HuH-7 (cell line): ENCODE measurements at regions not wholly inside any gene's neighbourhood (a gene's known extent, or its start where the extent isn't known, plus 50 kb on each side); places are given as distances from the start of the nearest gene placed in this dataset.
"Not testable (repeated sequence)": the region's sequence is repeated elsewhere in the genome, so short reads cannot be mapped to it uniquely, and the experiment has no call there.

ENCODE experiments used
- DNase-seq: peaks from one replicate; pipeline ENCODE4 v3.0.0; 2011; ENCODE audit warnings: low spot score

DNA sequence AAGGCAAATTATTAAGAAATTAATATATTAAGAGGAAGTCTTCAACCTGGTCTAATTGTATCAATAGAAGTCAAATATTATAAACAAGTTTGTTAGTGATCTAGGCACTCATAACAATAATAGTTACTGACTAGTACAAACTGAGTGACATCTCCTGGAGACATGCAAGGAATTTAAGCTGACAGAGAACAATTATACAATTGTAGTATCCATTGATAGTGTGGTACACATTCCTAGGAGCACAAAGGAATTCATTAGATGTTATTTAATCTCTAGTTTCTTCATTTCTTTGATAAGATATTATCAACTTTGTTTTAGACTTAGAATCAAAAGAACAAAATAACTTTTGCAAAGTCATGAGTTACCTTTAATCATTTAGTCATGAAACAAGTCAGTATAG is 1048.6 kb downstream of the PCDH7 start:
- DNase-seq, result no peak

DNA sequence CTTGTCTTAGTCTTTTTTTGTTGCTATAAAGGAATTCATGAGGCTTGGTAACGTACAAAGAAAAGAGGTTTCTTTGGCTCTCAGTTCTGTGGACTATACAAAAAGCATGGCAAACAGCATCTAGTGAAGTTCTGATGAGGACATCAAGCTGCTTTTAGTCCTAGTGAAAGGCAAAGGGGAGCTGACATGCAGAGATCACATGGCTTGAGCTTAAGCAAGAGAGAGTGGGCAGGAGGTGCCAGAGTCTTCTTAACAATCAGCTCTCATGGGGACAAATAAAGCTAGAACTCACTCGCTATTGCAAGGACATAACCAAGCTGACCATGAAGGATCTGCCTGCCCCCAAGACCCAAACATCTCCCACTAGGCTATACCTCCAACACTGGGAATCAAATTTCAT is 1063.1 kb downstream of the PCDH7 start:
- DNase-seq, result no peak

DNA sequence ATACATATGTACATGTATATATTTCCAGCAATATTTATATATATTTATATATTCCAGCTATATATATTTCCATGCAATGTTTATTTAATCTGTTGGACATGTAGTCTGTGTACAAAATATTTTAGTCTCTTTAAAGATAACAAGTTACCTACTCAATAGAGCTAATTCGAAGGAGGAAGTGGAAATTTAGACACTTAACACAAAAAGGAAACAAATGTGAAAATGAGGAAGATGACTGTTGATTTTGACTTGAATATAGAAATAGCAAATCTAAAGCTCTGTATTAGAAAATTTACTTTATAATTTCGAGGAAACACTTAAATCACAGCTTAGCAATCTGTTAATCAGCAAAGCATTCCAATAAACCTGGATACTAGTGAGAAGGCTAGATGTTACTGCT is 1064.4 kb downstream of the PCDH7 start:
- no peak for DNase-seq

DNA sequence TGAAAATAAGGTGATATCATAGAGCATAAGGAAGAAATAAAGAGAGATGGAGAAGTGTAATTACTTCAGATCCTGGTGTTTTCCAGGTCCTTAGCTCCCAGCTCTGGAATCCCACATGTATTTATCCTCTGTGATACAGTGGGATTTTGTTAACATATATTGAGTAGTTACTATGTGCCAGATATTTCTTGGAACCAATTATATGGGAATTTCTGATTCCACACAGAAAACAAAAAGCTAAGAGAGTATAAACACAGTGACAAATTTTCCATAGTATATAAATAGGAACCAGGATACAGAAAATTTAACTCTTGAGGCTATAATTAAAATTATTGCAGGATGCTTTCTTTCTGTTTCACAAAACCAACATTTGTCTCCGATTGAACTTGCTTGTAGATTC is 1067.5 kb downstream of the PCDH7 start:
- DNase-seq, result no peak

DNA sequence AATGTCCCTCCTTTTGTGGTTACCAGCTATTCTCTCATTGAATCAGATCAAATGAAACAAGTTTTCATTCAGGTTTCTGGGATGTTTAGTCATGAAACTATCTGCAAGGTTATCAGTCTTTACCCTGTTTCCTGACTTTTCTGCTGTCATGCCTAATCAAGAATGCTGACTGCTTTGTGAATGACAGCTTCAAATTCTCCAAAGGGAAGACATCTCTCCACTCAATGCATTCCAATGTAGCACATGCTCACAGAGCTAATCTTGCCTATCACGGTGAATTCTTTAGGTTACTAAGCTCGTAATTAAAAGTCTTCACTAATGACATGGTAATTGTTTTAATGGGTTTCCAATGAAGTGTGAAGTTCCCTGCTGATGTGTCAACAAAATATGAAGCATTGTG is 1068.5 kb downstream of the PCDH7 start:
- no peak for DNase-seq

DNA sequence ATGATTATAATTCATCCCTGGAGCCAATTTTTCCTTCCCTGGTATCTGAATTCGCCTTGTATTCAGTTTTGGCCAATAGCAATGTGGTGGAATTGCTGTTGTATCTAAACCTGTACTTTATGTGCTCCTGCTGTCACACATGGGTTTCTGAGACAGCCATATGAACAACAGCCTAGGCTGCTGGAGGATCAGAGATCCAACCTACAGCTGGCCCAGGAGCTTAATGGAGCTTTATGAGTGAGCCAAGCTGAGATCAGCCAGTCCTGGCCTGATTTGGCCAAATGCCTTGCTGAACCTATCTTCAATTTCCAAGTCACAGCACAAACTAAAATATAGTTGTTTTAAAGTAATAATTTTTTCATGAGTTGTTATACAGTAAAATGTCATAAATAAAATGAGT is 1071.5 kb downstream of the PCDH7 start:
- DNase-seq, result no peak

DNA sequence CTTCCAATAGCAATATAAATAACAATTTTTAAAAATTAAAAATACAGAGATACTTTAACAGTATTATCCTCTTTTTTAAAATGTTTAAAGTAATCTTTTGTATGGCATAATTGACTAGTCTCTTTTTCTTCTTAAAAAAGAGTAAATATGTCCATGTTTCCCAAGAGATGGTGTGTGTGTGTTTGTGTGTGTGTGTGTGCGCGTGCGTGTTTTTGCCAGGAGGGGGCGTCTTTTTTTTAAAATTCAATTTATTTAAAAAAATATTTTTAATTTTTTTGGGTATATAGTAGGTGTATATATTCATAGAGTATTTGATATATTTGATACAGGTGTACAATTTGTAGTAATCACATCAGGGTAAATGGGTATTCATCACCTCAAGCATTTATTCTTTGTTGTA is 1073.7 kb downstream of the PCDH7 start:
- DNase-seq, result no peak

DNA sequence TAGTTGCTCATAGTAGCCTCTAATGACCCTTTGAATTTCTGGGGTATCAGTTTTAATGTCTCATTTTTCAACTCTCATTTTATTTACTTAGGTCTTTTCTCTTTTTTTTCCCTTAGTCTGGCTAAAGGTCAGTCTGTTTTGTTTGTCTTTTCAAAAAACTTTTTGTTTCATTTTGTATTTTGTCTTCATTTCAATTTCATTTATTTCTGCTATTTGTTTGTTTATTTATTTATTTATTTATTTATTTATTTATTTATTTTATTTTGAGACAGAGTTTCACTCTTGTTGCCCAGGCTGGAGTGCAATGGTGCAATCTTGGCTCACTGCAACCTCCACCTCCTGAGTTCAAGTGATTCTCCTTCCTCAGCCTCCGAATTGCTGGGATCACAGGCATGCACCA is 1076.9 kb downstream of the PCDH7 start:
- not testable (repeated sequence) for DNase-seq

DNA sequence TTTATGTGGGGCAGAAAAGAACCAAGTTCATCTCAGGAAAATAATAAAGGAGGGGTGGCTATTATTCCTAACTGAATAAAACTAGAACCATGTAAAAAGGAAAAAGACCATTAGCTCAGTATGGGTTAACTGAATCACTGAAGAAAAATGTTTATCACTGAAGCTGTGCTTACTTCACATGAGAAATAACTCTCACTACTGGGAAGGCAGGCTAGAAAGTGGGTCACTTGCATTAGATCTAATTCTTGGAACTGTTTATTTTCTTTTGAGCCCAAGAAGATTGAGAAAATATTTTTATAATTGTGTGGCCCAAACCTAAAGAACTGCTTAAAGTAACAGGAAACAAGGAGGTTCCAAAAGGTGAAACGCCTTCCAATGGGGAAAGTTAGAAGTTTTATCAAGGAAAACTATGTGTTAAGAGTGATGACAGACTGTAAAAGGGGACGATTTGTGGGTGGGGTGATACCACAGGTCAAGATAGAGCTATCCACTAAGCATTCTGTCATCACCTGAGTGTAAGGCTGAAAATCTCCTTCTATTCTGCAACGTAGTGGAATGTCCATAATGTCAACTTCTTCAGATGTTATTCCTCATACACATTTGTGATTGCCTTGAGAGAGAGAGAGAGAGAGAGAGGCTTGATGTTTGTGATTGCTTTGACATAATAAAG is 1083.5 kb downstream of the PCDH7 start:
- no peak for DNase-seq

DNA sequence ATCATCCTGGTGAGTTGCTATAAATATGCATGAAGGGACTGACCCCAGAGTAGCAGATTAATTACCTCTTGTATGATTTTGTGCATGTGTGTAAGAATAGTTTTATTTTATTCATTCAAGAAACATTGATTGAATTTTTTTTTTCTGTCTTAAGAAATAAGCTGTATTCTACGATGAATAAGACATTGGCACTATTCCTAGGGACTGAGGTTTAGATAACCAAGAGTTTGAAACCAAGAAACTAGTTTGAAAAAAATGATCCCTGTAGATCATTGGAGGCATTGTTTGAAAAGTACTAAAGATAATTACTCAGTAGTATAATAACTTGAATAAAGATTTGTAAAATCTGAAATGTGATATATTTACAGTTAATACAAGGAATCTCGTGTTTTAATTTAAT is 1086.9 kb downstream of the PCDH7 start:
- DNase-seq, result no peak

DNA sequence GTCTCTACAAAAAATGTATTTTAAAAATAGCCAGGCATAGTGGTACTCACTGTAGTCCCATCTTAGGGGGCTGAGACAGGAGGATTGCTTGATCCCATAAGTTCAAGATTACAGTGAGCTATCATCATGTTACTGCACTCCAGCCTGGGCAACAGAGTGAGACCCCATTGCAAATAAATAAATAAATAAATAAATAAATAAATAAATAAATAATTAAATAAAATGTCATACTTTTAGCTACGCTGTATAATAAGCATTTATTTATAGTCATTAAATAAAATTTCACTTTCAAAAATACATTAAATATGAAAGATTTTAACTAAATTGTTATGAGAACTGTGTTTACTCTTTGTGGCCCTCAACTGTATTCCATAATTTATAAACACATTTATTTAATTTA is 1124.2 kb downstream of the PCDH7 start:
- DNase-seq, result no peak

DNA sequence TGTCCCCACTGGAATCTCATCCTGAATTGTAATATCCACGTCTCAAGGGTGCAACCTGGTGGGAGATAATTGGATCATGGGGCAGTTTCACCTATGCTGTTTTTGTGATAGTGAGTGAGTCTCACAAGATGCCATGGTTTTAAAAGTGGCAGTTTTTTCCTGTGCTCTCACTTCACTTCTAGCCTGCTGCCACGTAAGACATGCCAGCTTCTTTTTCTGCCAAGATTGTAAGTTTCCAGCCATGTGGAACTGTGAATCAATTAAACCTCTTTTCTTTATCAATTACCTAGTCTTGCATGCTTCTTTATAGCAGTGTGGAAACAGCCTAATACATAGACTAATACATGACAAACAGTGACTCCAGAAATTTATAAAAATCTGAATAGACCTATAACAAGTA is 1131.8 kb downstream of the PCDH7 start:
- no peak for DNase-seq

DNA sequence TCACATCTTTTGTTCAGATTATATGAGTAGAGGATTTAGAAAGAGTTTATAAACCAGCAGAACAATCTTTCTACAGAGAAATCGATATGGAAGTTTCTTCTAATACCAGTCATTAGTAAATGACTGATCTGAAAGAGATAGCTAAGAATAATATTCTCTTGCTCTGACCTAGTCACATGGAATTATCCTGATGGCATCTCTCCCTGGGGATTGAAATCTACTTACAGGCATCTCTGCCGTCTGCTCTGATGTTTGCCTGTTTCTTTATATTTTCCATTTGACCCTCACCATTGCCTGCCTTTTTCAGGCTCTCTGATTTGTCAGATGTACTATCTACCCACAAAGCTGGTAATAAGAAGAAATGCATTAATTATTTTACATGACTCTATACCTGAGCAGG is 1157.3 kb downstream of the PCDH7 start:
- no peak for DNase-seq

DNA sequence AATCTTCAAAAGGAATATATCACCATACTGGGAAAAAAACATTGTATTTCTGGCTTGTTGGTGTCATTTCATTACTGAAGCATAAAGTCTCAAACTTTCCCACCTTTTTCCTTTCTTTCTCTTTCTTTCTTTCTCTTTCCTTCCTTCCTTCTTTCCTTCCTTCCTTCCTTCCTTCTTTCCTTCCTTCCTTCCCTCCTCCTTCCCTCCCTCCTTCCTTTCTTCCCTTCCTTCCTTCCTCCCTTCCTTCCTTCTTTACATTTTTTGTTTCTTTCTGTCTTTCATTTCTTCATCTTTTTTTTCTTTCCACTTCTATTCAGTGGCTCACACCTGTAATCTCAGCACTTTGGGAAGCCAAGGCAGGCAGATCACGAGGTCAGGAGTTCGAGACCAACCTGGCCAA is 1160.7 kb downstream of the PCDH7 start:
- not testable (repeated sequence) for DNase-seq

DNA sequence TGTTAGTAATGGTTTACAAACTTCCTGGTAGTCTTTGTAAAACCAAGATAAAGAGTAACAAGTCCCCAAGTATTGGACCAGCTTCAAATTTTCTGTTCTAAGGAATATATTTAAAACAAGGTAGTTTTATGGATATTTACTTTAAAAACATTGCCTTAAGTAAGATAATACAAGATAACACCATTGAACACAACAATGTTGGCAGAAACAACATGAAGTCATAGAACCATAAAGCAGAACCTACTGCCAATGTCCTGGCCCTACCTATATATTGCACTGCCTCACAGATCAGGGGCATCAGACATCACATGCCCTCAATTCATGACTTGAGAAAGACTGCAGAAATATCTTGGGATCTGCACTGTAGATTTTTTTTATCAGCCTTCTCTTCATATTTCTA is 1176.2 kb downstream of the PCDH7 start:
- DNase-seq, result no peak

DNA sequence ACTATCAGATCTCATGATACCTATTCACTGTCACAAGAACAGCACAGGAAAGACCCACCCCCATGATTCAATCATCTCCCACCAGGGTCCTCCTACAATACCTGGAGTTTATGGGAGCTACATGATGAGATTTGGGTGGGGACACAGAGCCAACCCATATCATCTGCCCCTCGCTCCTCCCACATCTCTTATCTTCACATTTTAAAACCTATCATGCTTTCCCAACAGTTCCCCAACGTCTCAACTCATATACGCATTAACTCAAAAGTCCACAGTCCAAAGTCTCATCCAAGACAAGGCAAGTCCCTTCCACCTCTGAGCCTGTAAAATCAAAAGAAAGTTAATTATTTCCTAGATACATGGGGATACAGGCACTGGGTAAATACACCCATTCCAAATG is 1185.2 kb downstream of the PCDH7 start:
- DNase-seq, result no peak

DNA sequence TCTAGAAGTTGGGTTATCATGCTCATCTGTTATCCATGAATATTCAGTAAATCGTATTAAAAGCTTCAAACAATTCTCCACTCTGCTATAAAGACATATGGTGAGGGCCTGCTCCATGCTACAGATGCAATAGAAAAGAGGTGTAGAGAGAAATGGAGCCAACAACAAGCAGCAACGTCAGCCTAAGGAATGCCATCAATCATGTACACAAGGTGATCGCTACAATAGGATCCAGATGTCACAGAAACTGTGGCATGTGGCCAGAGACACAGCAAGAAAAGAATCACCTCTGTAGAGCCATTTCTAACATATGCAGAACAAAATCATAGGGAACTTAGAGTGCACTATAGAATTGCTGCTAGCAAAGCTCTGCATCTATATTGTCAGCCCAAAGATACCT is 1188.1 kb downstream of the PCDH7 start:
- no peak for DNase-seq

DNA sequence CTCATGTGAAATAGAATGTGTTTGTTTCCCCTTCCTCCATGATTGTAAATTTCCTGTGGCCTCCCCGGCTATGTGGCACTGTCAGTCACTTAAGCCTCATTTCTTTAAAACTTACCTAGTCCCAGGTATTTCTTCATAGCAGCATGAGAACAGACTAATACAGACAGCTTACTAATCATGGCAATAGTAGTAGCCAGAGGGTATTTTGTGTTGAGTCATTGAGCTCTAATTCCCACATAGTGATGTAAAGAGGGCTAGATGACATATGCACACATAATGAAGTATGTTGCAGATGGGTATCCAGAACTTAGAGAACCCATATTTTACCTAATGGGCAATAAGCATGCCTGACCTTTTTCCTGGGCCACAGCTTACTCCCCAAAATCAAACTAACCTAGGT is 1197.2 kb downstream of the PCDH7 start:
- no peak for DNase-seq

DNA sequence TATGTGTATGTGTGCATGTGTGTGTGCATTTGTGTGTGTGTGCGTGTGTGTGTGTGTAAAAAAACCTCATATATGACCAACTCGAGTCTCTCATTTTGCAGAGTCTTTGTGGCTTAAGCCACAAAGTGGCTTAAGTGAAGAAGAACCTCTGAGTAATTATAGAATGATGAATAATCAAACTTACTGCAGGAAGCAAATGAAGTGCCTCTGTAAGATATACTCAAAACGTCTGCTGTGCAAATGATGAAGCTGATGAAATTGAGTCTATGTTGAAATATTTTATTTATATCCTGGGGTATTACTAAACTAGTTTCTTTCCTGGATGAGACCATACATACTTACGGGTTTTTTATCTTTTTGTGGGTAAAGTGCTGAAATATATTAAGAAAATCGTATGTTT is 1198.7 kb downstream of the PCDH7 start:
- no peak for DNase-seq

DNA sequence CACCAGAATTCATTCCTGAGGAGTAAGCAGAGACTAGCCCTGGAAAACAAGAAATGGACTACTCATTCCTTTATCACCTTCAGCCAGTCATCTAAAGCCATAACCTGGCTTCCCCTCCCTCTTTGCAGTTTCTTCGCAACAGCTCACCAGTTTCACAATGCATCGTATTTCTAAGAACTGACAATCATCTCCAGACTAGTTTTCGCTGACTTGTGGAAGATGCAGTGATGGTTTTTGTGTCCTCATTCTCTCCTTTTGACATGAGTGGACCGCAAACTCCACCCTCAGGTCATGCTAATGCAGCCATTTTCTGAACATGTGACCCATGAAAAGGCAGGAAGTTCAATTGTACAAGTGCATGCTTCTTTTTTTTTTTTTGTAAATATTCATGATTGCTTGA is 1203.5 kb downstream of the PCDH7 start:
- no peak for DNase-seq

DNA sequence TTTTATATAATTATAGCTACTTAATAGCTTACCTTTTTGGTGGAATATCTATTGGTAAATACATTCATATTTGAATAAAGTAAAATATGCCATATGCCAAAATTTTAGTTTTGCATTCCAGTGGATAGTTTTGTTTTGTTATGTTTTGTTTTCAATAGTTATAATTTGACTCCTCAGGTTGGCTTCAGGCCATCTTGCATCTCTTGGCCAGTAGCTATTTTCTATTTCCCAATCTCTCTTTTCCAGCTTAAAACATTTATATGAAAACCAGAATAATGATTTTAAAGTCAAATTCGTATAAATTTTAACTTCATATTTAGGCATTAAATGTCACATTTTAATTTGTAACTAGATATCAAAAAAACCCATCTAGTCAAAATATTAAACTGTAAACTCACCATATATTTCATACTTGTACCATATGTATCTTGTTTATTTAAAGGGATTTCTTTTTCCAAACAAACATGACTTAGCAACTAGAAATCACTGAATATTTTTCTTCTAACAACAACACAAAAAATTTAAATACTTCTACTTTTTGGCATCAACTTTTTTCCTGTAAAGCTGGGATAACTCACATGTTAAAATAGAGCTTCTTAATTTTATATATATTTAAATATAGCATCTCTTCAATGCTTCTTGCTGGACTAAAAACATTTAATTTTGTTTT is 1209.6 kb downstream of the PCDH7 start:
- DNase-seq, result no peak

DNA sequence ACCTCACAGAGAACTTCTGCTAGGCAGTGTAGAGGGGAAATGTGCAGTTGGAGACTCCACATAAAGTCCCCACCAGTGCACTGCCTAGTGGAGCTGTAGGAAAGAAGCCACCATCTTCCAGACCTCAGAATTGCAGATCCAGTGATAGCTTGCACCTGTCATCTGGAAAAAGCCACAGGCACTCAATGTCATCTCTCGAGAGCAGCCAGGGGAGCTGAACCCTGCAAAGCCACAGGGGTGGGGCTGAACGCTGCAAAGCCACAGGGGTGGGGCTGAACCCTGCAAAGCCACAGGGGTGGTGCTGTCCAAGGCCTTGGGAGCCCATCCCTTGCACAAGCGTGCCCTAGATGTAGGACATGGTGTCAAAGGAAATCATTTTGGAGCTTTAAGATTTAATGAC is 1226.3 kb downstream of the PCDH7 start:
- DNase-seq, result no peak

DNA sequence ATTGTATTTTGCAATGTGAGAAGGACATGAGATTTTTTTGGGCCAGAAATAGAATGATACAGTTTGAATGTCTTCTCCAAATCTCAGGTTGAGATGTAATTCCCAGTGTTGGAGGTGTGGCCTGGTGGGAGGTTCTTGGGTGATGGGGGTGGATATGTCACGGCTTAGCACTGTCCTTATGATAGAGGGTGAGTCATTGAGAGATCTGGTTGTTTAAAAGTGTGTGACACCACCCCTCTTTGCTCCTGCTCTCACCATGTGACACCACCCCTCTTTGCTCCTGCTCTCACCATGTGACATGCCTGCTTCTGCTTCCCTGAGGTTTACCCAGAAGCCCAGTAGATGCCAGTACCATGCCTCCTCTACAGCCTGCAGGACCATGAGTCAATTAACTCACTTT is 1226.9 kb downstream of the PCDH7 start:
- no peak for DNase-seq

DNA sequence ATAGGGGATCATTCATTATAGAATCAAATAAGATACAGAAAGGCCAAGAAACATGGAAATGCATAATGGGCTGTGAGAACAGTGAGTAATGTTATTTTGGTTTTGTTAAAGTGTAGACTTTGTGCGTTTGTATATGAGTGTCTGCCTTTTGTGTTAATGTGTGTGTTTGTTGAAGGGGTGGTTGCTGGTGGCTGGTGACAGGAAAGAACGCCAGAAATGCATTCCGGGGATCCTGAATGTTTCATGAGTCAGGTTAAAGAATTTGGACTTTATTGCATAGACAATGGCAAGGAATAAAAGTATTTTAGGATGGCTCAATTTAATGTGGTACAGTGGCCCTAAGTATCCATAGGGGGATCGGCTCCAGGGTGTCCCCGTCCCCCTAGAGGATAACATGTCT is 1228.9 kb downstream of the PCDH7 start:
- DNase-seq, result no peak
